ENCODE measurements at regions not wholly inside any gene's neighbourhood (a gene's known extent, or its start where the extent isn't known, plus 50 kb on each side); places are given as distances from the start of the nearest gene placed in this dataset.

GRCh38 chr10:101297901-101298486 lies 56.0 kb upstream of the BTRC start:
- Histone ChIP-seq H3K4me2 (no peak overlapping the region), H3K27me3 (peaks cover 31% of the 10 kb centered on the region), H3K9me3 (no peaks in the 10 kb centered on the region), H3K27ac (no peak overlapping the region), H4K20me1 (peaks cover 5% of the 10 kb centered on the region; the same call in 1 of the 2 replicates), H3K4me3 (no peak overlapping the region), H3K9ac (no peak overlapping the region), H3K36me3 (no peaks in the 10 kb centered on the region), H3K4me1 (no peaks in the 10 kb centered on the region)
- no peak for TF ChIP-seq Cebpa-rat (IDR thresholded peaks at IDR 0.05)

- TF ChIP-seq Cebpa-rat (IDR thresholded peaks at IDR 0.05): no peak
Observed at GRCh38 chr10:101299211-101299610, 54.8 kb upstream of the BTRC start.

GRCh38 chr10:101301111-101301731 lies 52.7 kb upstream of the BTRC start:
- Histone ChIP-seq H3K4me1 (no peaks in the 10 kb centered on the region), H3K27me3 (no peaks in the 10 kb centered on the region; the same call in 1 of the 2 replicates)
- no peak for TF ChIP-seq Cebpa-rat (IDR thresholded peaks at IDR 0.05)

More at GRCh38 chr10:101299211-101299610, 54.8 kb upstream of the BTRC start:
- Histone ChIP-seq H3K9me3 (no peaks in the 10 kb centered on the region), H3K27ac (no peak overlapping the region), H3K36me3 (no peaks in the 10 kb centered on the region), H3K27me3 (peaks cover 19% of the 10 kb centered on the region), H3K9ac (no peak overlapping the region), H3K4me3 (no peak overlapping the region), H3K4me2 (no peak overlapping the region), H4K20me1 (no peaks in the 10 kb centered on the region; the same call in 1 of the 2 replicates), H3K4me1 (no peaks in the 10 kb centered on the region)

GRCh38 chr10:101303087-101303703 lies 50.8 kb upstream of the BTRC start:
- no peaks in the 10 kb centered on the region for H3K27me3 ChIP-seq
- TF ChIP-seq Cebpa-rat (IDR thresholded peaks at IDR 0.05): no peak
- no peak overlapping the region for H3K9ac ChIP-seq

More at GRCh38 chr10:101301111-101301731, 52.7 kb upstream of the BTRC start:
- H3K4me2 ChIP-seq: no peak overlapping the region
- H3K4me3 ChIP-seq: no peak overlapping the region
- no peaks in the 10 kb centered on the region for H3K9me3 ChIP-seq
- H3K27ac ChIP-seq: no peak overlapping the region
- H3K9ac ChIP-seq: no peak overlapping the region
- no peaks in the 10 kb centered on the region for H4K20me1 ChIP-seq
- H3K36me3 ChIP-seq: no peaks in the 10 kb centered on the region

More at GRCh38 chr10:101303087-101303703, 50.8 kb upstream of the BTRC start:
- Histone ChIP-seq H4K20me1 (no peaks in the 10 kb centered on the region), H3K4me2 (no peak overlapping the region), H3K27ac (no peak overlapping the region), H3K9me3 (no peaks in the 10 kb centered on the region), H3K4me3 (no peak overlapping the region), H3K4me1 (no peaks in the 10 kb centered on the region), H3K36me3 (no peaks in the 10 kb centered on the region)

Data from BLaER1 (cell line).